GM18861 (cell line): ENCODE measurements at regions not wholly inside any gene's neighbourhood (a gene's known extent, or its start where the extent isn't known, plus 50 kb on each side); places are given as distances from the start of the nearest gene placed in this dataset.
"Not testable (repeated sequence)": the region's sequence is repeated elsewhere in the genome, so short reads cannot be mapped to it uniquely, and the experiment has no call there.

Source experiments
- ATAC-seq: cut with Tn5 transposase; IDR thresholded peaks from one replicate; pipeline ENCODE4 v1.9.1; 2021; ENCODE audit not compliant: unreplicated experiment

GRCh38 chr4:31007858-31008257, 287.7 kb downstream of the PCDH7 start:
- ATAC-seq: no peak

GRCh38 chr4:31009926-31010325, 289.8 kb downstream of the PCDH7 start:
- no peak for ATAC-seq

GRCh38 chr4:31015123-31015522, 295.0 kb downstream of the PCDH7 start:
- no peak for ATAC-seq

DNA sequence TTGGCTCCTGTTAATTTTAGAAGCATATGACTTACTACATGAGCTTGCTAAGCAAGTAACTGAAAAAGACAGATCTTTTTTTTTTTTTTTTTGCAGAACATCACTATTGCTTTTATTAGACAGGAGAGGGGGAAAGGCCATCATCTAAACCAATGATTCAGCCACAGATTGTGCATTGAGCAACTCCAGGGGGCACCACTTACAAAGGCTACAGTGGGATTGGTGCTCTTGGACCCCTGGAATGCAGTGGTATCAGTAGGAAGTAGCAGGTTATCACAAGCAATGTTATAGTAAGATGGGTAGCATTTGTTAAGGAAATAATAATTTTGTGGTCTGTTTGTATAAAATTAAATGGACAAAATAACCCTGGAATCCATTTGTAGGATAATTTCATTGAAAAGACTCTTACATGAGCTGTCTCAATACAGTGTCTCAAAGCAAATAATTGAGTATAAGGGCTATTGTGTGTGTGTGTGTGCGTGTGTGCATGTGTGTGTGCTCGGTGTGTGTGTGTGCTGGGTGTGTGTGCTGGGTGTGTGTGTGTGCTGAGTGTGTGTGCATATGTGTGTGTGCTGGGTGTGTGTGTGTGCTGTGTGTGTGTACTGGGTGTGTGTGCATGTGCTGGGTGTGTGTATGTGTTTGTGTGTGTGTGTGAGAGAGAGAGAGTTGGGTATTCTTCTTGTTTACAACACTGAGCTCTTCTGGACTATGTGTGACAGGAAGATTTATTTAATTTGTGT, 296.3 kb downstream of the PCDH7 start:
- no peak for ATAC-seq

DNA sequence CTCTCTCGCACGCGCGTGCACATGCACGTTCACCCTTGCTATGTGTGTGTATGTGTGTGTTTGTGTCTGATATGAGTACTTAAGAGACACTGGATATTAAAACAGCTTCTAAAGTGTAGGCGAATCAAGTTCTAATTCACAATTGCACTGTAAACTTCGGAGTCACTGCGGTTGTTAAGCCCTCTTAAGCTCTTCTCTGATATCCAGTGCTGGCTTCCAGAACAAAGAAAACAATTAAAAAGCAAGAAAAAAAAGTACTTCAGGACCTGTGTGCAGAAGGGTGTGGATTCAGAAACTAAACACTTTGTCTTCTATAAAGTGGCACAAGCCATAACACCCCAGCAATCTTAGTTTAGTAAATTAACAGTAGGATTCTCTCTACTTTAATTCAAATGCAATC, 300.2 kb downstream of the PCDH7 start:
- ATAC-seq: no peak

DNA sequence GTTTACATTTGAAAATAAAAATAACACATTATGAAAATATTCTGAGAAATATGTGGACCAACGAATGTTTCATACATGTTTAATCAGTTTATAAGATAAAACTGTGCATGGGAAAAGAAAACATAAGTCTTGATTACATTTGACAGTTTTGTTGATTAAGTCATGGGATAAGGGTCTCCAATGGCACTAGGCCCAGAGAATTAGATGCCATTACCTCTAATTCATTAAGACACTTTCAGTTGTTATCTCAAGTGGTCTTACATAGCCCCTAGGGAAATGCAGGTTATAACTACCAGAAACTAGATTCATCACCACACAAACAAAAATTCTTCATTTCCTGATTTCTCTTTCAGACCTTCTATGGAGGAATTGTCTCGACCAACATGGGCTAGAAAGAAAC, 300.8 kb downstream of the PCDH7 start:
- ATAC-seq: no peak

DNA sequence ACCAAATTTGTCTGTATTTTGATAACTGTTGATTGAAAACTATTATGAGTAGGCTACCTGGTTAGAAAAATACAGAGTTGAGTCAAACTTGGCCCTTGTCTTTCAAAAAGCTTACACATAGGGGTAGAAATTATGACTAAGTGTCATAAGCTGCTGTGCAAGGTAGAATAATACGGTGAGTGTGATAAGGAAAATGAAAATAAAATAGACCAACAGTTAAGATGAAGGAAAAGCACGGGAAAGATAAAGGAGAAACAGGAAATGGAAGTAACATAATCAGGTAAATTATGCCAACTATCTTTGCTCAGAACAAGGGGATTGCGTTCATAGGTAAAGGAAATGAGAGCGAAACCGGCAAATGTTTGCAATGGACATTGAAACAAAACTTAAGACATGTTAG, 302.5 kb downstream of the PCDH7 start:
- ATAC-seq: no peak

- ATAC-seq: no peak
Observed at GRCh38 chr4:31023109-31023508, 302.9 kb downstream of the PCDH7 start.

- ATAC-seq: no peak
Observed at GRCh38 chr4:31023742-31024141, 303.6 kb downstream of the PCDH7 start.

DNA sequence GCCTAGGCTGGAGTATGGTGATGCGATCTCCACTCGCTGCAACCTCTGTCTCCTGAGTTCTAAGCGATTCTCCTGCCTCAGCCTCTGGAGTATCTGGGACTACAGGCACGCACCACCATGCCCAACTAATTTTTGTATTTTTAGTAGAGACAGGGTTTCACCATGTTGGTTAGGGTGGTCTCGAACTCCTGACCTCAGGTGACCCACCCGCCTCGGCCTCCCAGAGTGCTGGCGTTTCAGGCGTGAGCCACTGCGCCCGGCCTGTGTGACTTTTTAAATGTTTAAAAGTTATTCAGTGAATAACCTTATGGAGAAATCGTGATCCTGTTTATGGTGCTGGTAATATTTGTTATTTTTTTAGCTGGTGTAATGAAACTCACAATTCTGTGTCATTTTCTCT, 304.6 kb downstream of the PCDH7 start:
- not testable (repeated sequence) for ATAC-seq

DNA sequence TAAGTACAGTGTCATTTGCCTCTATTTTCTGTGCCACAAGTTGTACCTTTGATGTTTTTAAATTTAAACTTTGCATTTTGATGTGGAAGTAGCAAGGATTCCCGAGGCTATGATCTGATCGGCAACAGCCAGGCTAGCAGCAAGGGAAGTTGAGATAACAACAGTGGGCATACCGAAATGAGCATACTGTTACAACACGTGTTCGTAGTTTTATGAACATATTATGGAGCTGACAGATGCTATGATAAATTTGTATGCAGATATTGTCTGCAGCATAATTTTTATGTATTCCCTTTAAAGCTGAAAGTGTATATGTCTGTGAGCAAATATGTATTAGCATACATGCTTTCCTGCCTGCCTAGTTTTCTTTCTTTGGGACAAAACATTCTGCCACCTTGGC, 306.1 kb downstream of the PCDH7 start:
- no peak for ATAC-seq

DNA sequence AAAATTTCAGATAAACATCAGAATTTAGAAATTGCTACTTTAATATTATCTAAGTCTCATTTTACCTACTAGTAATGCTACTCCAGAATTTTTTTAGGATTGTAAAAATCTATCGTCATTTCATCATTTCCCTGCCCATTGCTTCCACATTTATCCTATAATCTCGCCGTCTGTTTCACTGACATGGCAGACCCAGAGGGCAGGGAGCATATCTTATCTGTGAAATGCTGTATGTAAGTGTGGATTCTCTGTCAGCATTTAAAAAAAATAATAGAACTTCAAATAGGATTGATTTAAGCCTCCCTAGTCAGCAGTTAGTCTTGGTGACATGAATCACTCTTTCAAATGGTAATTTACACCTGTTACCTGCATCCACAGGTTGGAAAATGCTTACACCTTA, 314.4 kb downstream of the PCDH7 start:
- ATAC-seq: no peak

- ATAC-seq: no peak
Observed at GRCh38 chr4:31035761-31036160, 315.6 kb downstream of the PCDH7 start.

DNA sequence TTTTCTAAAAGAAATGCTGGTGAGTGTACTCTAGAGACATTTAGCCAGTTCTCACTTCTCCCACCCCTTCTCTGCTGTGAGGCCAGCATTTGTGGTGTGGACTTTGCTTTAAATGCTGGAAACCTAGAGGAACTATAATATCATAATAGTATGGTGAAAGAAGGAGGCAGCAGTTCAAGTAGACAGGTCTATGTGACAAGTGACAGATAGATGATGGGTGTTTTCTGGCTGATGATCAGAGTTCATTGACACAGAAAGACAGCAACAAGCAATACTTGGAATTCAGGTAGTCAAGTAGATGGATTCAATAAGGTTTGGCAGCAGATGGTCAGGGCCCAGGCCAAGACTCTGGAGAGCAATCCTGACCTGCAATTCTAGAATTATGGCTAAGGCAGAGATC, 317.5 kb downstream of the PCDH7 start:
- ATAC-seq: no peak

- ATAC-seq: no peak
Observed at GRCh38 chr4:31039382-31039781, 319.2 kb downstream of the PCDH7 start.

GRCh38 chr4:31040106-31040505, 319.9 kb downstream of the PCDH7 start:
- ATAC-seq: no peak

- ATAC-seq: no peak
Observed at GRCh38 chr4:31041385-31041784, 321.2 kb downstream of the PCDH7 start.

- no peak for ATAC-seq
Observed at GRCh38 chr4:31041853-31042252, 321.7 kb downstream of the PCDH7 start.

DNA sequence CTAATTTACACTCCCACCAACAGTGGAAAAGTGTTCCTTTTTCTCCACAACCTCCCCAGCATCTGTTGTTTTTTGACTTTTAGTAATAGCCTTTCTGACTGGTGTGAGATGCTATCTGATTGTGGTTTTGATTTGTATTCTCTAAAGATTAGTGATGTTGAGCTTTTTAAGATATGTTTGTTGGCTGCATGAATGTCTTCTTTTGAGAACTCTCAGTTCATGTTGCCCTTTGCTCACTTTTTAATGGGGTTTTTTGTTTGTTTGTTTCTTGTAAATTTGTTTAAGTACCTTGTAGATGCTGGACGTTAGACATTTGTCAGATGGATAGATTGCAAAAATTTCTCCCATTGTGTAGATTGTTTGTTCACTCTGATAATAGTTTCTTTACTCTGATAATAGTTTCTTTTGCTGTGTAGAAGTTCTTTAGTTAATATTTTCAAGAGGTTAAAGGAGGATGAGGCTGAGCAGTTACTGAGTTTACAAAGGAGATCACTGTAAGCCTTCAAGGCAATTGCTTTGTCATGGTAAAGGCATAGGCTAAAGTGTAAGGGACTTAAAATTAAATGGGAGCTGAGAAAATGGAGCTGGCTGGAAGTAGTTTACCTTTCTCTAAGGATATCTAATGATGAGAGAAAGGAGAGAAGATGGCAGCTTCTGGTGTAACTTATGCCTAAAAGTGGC, 323.4 kb downstream of the PCDH7 start:
- no peak for ATAC-seq

GRCh38 chr4:31045151-31045550, 325.0 kb downstream of the PCDH7 start:
- ATAC-seq: no peak

DNA sequence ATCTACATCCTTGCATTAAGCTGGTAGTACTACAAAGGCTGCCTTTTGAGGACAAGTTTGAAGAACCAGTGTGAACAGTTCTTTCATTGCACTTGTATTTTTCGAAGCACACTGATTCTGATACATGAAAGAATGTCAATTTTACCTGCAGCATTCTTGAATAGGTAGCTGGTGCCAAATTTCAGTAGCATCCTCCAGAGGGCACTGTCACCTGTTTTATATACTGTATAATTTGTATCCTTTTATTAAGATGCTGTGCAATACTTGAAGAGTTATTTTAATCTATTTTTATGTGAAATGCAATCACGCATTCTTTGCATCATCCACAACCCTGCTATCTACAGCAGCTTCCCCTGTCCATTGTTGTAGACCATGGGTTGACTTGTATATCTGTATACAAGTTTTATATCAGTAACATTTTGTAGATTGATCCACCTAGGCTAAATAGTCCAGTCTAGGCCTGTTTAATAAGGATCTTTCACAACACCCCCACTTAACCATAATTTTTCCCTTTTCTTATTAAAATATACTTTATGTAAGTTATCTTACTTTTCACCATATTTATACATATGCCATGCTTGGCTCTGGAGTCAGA, 325.7 kb downstream of the PCDH7 start:
- no peak for ATAC-seq

DNA sequence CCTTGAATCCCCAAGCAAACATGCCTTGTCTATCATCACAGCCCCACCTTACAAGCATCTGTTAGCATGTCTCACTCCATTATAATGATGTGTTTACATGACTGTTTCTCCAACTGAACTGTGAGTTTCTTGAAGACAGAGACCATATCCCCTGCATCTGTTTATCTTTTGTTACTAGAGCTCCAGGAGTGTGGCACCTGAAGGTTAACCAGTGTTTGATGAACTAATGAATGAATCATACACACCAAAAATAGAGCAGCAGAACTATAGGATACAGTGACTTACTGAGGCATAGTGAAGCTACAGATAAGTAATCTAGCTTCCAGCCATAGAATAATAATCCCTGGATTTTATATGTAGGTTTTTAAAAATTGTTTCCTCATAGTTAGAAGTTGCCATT, 331.0 kb downstream of the PCDH7 start:
- no peak for ATAC-seq
